Activated T-helper 1 cell treated with anti-CD3 and anti-CD28 coated beads, Interleukin-12 subunit alpha, Interleukin-12 subunit beta, Interleukin-2, Interleukin-4 antibody, amounts not matched to agents 30 ng/mL and 10 ng/mL and 1 ng/mL, durations not matched to agents 14 hours and 24 hours and 36 hours (primary cell): ENCODE measurements at regions not wholly inside any gene's neighbourhood (a gene's known extent, or its start where the extent isn't known, plus 50 kb on each side); places are given as distances from the start of the nearest gene placed in this dataset.
"Not testable (repeated sequence)": the region's sequence is repeated elsewhere in the genome, so short reads cannot be mapped to it uniquely, and the experiment has no call there.

Source experiments
- DNase-seq: peaks from one replicate; pipeline ENCODE4 v3.0.0; 2021; ENCODE audit warnings: low spot score
- H3K27ac Mint-ChIP-seq: one replicate; pipeline ENCODE4 v1.8.0; 2021; ENCODE audit warnings: mild to moderate bottlenecking, mixed read lengths
- H3K27me3 Mint-ChIP-seq: one replicate; pipeline ENCODE4 v1.8.0; 2022; ENCODE audit warnings: mild to moderate bottlenecking, moderate library complexity, mixed read lengths; ENCODE audit not compliant: insufficient read depth
- H3K36me3 Mint-ChIP-seq: one replicate; pipeline ENCODE4 v1.8.0; 2021; ENCODE audit warnings: low read depth, mixed read lengths
- H3K4me1 Mint-ChIP-seq: one replicate; pipeline ENCODE4 v1.8.0; 2021; ENCODE audit warnings: low read depth, mixed read lengths
- H3K4me3 Mint-ChIP-seq: one replicate; pipeline ENCODE4 v1.8.0; 2021; ENCODE audit warnings: mild to moderate bottlenecking, moderate library complexity, mixed read lengths
- H3K9me3 Mint-ChIP-seq: one replicate; pipeline ENCODE4 v1.8.0; 2021; ENCODE audit warnings: mixed read lengths
- intact Hi-C: fragments of 100-400 bp; cut with micrococcal nuclease; formaldehyde crosslinking; loops from one replicate; pipeline ENCODE4 v1.15.1; 2024

DNA sequence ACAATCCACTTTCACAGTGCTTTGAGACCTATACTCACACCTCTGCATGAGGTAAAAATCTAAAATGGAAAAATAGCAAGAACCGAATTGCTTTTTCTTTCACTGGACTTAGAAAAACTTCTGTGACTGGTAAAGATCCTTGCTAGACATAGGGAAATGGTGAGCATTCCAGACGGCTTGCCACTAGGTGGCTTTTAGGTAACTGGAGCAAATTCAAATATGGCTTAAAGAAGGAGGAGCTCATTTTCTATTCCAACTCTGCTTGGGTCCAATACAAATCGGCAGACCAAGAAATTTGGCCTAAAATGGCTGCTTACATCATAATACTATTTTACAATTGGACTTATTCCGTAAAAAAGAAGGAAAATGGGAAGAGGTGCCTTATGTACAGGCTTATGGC lies 977.9 kb downstream of the ADGRL2 start:
- Mint-ChIP-seq H3K36me3 (no peaks in the 10 kb centered on the region), H3K27ac (no peak overlapping the region), H3K9me3 (no peaks in the 10 kb centered on the region), H3K4me1 (no peaks in the 10 kb centered on the region), H3K27me3 (no peaks in the 10 kb centered on the region), H3K4me3 (no peak overlapping the region)
- no peak for DNase-seq
- intact Hi-C loops = loop anchor here (5.0 to 10.0 kb wide), 2 partner anchors 806 to 1084 kb away; no protein-coding TSS in a partner anchor

- Mint-ChIP-seq H3K4me3 (no peak overlapping the region), H3K27me3 (no peaks in the 10 kb centered on the region), H3K4me1 (no peaks in the 10 kb centered on the region), H3K27ac (no peak overlapping the region), H3K9me3 (no peaks in the 10 kb centered on the region), H3K36me3 (no peaks in the 10 kb centered on the region)
- DNase-seq = no peak
- intact Hi-C loops = loop anchor here (5.0 to 10.0 kb wide), 2 partner anchors 808 to 1085 kb away; no protein-coding TSS in a partner anchor
These were observed 976.5 kb downstream of the ADGRL2 start for GRCh38 chr1:82777240-82777639.

- DNase-seq, H3K27ac Mint-ChIP-seq, H3K9me3 Mint-ChIP-seq, H3K27me3 Mint-ChIP-seq, H3K4me1 Mint-ChIP-seq, H3K4me3 Mint-ChIP-seq, H3K36me3 Mint-ChIP-seq: not testable (repeated sequence)
- intact Hi-C loops = loop anchor here (5.0 to 10.0 kb wide), 2 partner anchors 808 to 1086 kb away; no protein-coding TSS in a partner anchor
These were observed 976.0 kb downstream of the ADGRL2 start for GRCh38 chr1:82776730-82777129.

DNA sequence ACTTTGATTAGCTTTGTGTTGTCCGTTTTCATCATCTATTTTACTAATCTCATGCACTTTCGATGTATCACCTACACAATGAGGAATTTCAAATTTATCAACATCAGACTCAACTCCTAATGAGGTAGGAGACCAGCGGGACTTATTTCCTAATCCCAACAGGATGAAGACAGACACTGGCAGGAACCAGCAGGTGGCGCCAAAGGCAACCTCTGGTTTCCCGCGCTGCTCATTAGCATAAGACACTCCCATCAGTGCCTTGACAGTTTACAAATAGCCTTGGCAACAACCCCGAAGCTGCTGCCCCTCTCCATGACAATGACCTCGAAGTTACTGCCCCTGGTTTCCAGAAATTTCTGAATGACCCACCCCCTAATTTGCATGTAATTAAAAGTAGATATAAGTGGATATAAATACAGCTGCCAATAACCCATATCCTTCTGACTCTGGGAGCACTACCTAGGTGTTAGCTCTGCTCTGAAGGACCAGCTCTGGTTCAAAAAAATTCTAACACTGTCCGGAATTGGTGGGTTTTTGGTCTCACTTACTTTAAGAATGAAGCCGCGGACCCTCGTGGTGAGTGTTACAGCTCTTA lies 974.8 kb downstream of the ADGRL2 start:
- intact Hi-C loops = loop anchor here (5.0 to 10.0 kb wide), 2 partner anchors 809 to 1087 kb away; no protein-coding TSS in a partner anchor
- no peak for DNase-seq
- no peaks in the 10 kb centered on the region for H3K36me3 Mint-ChIP-seq

GRCh38 chr1:82762829-82763532 lies 962.2 kb downstream of the ADGRL2 start:
- no peaks in the 10 kb centered on the region for H3K36me3 Mint-ChIP-seq

More for the DNA sequence above, 974.8 kb downstream of the ADGRL2 start:
- Mint-ChIP-seq H3K4me3 (no peak overlapping the region), H3K27me3 (no peaks in the 10 kb centered on the region), H3K9me3 (no peaks in the 10 kb centered on the region), H3K4me1 (no peaks in the 10 kb centered on the region), H3K27ac (no peak overlapping the region)

GRCh38 chr1:82759035-82759434 lies 958.3 kb downstream of the ADGRL2 start:
- Mint-ChIP-seq H3K4me1 (no peaks in the 10 kb centered on the region), H3K4me3 (no peak overlapping the region), H3K27me3 (no peaks in the 10 kb centered on the region), H3K36me3 (no peaks in the 10 kb centered on the region), H3K27ac (no peak overlapping the region), H3K9me3 (no peaks in the 10 kb centered on the region)
- intact Hi-C loops = no loop called here
- DNase-seq = no peak

More at GRCh38 chr1:82762829-82763532, 962.2 kb downstream of the ADGRL2 start:
- DNase-seq = no peak
- Mint-ChIP-seq H3K27me3 (no peaks in the 10 kb centered on the region), H3K4me1 (no peaks in the 10 kb centered on the region), H3K4me3 (no peak overlapping the region), H3K27ac (no peak overlapping the region), H3K9me3 (no peaks in the 10 kb centered on the region)
- intact Hi-C loops = no loop called here

GRCh38 chr1:82755671-82756070 lies 954.9 kb downstream of the ADGRL2 start:
- DNase-seq = no peak
- intact Hi-C loops = no loop called here
- Mint-ChIP-seq H3K27ac (no peak overlapping the region), H3K9me3 (no peaks in the 10 kb centered on the region), H3K4me3 (no peak overlapping the region), H3K27me3 (no peaks in the 10 kb centered on the region), H3K4me1 (no peaks in the 10 kb centered on the region), H3K36me3 (no peaks in the 10 kb centered on the region)

- no peak overlapping the region for H3K27ac Mint-ChIP-seq
- intact Hi-C loops = no loop called here
These were observed 954.5 kb downstream of the ADGRL2 start for GRCh38 chr1:82755191-82755590.

GRCh38 chr1:82752046-82752445 lies 951.3 kb downstream of the ADGRL2 start:
- Mint-ChIP-seq H3K4me3 (no peak overlapping the region), H3K4me1 (no peaks in the 10 kb centered on the region), H3K9me3 (no peaks in the 10 kb centered on the region), H3K27ac (no peak overlapping the region), H3K27me3 (no peaks in the 10 kb centered on the region), H3K36me3 (no peaks in the 10 kb centered on the region)
- no peak for DNase-seq
- intact Hi-C loops = no loop called here

More at GRCh38 chr1:82755191-82755590, 954.5 kb downstream of the ADGRL2 start:
- H3K9me3 Mint-ChIP-seq = no peaks in the 10 kb centered on the region
- no peak overlapping the region for H3K4me3 Mint-ChIP-seq
- H3K36me3 Mint-ChIP-seq = no peaks in the 10 kb centered on the region
- no peaks in the 10 kb centered on the region for H3K4me1 Mint-ChIP-seq
- no peak for DNase-seq
- no peaks in the 10 kb centered on the region for H3K27me3 Mint-ChIP-seq

- no peak overlapping the region for H3K4me3 Mint-ChIP-seq
- no peaks in the 10 kb centered on the region for H3K4me1 Mint-ChIP-seq
- H3K9me3 Mint-ChIP-seq = peaks cover 16% of the 10 kb centered on the region
- peaks cover 1% of the 10 kb centered on the region for H3K27me3 Mint-ChIP-seq
- no peak overlapping the region for H3K27ac Mint-ChIP-seq
- no peaks in the 10 kb centered on the region for H3K36me3 Mint-ChIP-seq
- intact Hi-C loops = no loop called here
- no peak for DNase-seq
These were observed 932.9 kb downstream of the ADGRL2 start for GRCh38 chr1:82733645-82734044.

- peaks cover 16% of the 10 kb centered on the region for H3K9me3 Mint-ChIP-seq
- H3K4me1 Mint-ChIP-seq = no peaks in the 10 kb centered on the region
- no peak overlapping the region for H3K27ac Mint-ChIP-seq
- H3K27me3 Mint-ChIP-seq = peaks cover 1% of the 10 kb centered on the region
- intact Hi-C loops = no loop called here
- DNase-seq = no peak
- no peaks in the 10 kb centered on the region for H3K36me3 Mint-ChIP-seq
- H3K4me3 Mint-ChIP-seq = no peak overlapping the region
These were observed 930.5 kb downstream of the ADGRL2 start for GRCh38 chr1:82731216-82731615.

- H3K9me3 Mint-ChIP-seq = peaks cover 12% of the 10 kb centered on the region
- H3K27me3 Mint-ChIP-seq = no peaks in the 10 kb centered on the region
- no peak overlapping the region for H3K4me3 Mint-ChIP-seq
- H3K4me1 Mint-ChIP-seq = no peaks in the 10 kb centered on the region
- no peak for DNase-seq
- H3K27ac Mint-ChIP-seq = no peak overlapping the region
- H3K36me3 Mint-ChIP-seq = no peaks in the 10 kb centered on the region
- intact Hi-C loops = no loop called here
These were observed 927.5 kb downstream of the ADGRL2 start for GRCh38 chr1:82728206-82728605.

- Mint-ChIP-seq H3K36me3 (no peaks in the 10 kb centered on the region), H3K4me3 (no peak overlapping the region), H3K27ac (no peak overlapping the region), H3K9me3 (no peaks in the 10 kb centered on the region), H3K27me3 (no peaks in the 10 kb centered on the region), H3K4me1 (no peaks in the 10 kb centered on the region)
- intact Hi-C loops = no loop called here
- DNase-seq = no peak
These were observed 923.5 kb downstream of the ADGRL2 start for GRCh38 chr1:82724246-82724645.
